ENCODE measurements at regions not wholly inside any gene's neighbourhood (a gene's known extent, or its start where the extent isn't known, plus 50 kb on each side); places are given as distances from the start of the nearest gene placed in this dataset.

- no peak for DNase-seq
These were observed 178.0 kb upstream of the GLI3 start for GRCh38 chr7:42414941-42415505.

GRCh38 chr7:42414028-42414427 lies 177.0 kb upstream of the GLI3 start:
- DNase-seq, result no peak

DNA sequence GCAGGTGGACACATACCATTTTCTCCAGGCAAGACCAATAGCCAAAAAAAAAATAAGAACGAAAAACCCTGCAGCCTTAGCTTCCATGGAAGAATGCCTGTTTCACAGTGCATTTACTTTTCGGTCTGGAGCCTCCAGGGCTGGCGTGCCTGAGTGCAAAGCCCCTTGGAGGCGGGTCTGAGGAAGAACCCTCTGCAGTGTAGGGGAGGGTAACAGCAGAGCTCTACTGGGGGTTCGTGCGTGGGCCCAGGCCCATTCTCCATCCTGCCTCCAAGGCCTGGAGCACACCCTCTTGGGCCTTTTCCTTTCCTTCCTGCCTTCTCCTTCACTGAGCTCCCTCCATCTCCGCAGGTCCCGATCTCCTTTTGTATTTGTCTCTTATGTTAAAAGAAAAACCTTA lies 172.3 kb upstream of the GLI3 start:
- DNase-seq, result no peak

DNA sequence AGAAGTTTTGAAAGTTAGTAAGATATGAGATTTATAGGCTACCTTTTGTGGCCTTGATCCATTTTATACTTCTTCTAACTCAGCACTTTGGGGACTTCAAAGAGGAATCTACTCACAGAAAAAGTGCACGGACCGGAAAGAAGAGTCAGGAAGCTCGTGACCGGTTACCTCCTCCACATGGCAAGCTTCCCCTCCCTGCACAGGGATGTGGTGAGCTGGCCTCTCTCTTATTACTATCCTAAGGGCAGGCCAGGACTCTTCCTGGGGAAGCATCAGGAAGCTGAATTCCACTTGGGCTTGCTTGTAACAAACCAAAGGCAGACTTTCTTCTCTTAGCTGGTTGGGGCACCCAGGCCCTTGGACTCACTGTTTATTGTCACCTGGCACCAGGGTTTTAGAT lies 170.8 kb upstream of the GLI3 start:
- no peak for DNase-seq

DNA sequence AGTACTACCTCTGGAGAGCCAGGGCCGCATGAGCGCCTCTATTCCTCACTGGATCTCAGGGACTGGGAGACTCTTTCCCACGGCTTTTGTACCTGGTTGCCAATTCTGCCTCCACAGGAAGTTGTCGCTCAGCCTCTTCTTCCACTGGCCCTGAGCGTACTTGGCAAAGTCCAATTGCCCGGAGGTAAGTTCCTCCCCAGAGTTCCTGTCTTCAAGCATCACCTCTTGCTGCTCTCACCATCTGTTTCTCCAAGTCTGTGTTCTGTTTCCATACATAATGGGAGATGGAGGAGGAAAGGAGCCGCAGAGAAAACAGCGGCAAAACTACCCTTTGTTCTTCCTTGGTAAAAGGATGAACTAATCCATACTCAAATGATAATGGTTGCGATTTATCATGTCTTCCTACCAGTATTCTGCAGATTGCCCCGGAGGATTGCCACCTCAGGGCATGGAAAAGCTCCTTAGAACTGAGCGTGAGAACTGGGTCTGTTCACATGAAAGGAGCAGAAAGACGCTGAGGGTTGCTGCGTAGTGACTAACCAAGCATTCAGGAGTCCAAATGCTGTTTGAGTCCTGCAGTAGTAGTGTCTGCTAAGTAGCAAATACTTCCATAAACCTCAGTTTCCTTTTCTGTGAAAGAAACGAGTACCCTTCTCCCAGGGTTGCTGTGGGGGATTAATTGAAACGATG lies 170.2 kb upstream of the GLI3 start:
- DNase-seq, result no peak

DNA sequence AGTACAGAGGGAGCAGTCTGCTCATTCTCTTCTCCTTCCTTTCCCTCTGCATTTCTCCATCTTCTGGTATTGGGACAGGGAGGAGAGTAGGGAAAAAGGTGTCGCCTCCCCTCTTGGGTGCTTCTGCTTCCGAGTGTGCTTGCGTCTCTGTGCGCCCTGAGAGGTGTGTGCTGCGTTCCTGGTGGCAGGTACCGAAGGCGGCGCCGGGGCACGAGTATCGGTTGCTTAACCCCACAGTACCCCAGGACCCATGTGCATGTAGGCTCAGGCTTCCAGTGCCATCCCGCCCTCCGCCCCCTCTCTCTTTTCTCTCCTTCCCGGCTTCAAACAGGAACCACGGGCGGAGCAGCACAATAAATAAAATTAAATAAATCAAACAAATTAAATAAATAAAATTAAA lies 169.3 kb upstream of the GLI3 start:
- no peak for DNase-seq

DNA sequence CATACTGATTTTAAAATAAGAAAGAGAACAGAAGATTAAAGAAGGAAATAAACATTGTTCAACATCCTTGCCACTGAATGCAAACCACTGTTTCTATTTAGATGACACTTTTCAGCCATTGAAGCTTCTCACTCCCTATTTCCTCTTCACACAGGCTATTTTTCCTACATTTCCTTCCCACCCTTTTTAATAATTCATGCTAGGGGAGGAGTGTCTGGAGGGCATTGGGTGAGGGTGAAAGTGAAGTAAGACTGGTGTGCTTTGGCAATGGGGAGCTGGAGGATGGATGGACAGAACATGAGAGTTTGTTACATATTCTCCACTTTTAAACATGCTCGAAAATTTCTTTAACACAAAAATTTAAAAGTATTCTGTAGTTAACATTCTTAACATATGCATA lies 168.8 kb upstream of the GLI3 start:
- DNase-seq, result no peak

DNA sequence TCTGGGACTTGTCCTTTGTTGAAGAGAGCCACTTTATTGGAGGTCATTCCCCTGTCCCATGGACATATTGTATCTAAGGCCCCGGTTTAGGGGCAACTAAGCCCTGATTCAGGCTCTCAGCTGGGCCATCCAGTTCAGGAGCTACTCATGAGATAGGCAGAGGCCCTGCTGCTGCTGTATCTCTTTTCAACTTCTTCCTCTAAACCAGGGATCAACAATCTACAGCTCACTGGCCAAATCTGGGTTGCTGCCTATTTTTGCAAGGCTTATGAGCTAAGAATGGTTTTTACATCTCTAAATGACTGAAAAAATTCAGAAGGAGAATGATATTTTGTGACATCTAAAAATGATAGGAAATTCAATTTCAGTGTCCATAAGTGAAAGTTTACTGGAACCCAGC lies 166.8 kb upstream of the GLI3 start:
- no peak for DNase-seq

DNA sequence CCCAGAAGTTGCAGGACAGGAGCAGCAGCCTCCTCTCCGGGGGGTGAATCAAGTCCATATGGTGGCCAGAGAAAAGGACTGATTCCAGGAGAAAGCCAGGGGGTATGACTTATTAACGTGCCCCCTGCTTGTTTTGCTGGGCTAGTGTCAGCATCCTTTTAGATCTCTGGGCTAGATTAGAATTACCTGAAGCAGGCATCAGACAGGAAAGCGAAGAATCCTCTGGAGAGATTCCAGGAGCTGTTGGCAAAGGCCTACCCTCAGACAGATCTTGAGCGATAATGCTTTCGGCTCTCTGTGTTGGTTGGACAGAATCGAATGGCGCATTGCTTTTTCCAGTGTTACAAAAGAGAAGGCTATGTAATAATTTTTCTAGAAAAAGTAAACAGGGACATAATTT lies 164.0 kb upstream of the GLI3 start:
- no peak for DNase-seq

DNA sequence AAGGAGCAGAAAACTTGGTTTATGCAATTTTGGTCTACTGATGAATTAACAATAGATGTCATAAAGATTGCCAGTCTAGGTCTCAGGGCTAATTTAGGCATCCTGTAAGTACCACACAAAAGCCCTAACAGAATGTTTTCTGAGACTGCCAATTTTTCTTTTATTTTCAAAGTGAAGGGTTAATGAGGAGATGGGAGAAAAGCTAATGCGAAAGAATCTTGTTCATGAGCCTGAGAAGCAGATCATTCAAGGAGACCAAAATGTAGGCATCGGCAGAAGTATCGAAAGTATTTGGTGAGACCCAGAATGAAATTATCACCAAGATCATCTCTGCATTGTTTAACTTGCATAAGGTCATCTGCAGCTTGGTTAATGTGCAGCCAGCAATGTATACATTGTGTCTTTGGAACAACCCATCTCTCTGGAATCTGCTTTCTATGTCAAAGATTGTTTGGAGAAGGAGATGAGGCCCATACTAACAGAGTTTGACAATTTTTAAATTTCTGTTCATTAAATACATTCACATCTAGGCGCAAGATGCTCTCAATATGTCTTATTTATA lies 163.3 kb upstream of the GLI3 start:
- no peak for DNase-seq

DNA sequence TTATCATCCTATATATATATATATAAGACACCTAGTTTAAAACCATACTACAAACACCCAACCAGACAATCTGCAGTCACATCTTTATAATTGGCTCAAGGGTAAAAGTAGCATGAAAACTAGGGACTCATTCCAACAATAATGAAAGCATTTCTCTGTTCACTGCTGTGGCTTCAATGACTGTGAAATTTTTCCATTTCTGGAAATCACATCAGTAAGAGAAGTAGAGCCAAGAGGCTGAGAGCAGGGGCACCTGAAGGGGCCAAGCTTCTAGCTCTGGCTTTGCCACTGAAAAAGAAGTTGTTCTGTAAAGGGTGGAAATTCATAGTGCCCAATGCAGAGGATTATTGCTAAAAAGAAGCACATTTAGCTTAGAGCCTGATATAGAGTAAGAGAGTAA lies 158.6 kb upstream of the GLI3 start:
- no peak for DNase-seq

- no peak for DNase-seq
These were observed 155.8 kb upstream of the GLI3 start for GRCh38 chr7:42392826-42393225.

DNA sequence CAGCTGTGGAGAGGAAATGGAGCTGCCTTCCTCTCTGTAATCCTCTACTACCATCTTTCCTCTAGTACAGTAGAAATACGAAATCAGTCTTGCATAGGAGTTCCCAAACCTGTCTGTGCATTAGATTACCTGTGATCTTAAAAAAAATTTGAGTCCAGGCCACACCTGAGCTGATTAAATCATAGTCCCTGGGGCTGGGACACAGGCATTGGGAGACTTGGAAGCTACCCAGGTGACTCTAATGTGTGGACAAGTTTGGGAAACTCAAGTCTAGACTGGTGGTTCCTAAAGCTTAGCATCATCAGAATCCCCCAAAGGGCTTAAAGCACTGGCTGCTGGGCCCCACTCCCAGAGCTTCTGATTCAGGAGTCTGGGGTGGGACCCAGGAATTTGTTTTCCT lies 152.7 kb upstream of the GLI3 start:
- DNase-seq, result no peak

GRCh38 chr7:42385912-42386311 lies 148.9 kb upstream of the GLI3 start:
- DNase-seq, result no peak

- DNase-seq, result no peak
These were observed 144.2 kb upstream of the GLI3 start for GRCh38 chr7:42381161-42381560.

GRCh38 chr7:42380401-42380800 lies 143.4 kb upstream of the GLI3 start:
- DNase-seq, result no peak

DNA sequence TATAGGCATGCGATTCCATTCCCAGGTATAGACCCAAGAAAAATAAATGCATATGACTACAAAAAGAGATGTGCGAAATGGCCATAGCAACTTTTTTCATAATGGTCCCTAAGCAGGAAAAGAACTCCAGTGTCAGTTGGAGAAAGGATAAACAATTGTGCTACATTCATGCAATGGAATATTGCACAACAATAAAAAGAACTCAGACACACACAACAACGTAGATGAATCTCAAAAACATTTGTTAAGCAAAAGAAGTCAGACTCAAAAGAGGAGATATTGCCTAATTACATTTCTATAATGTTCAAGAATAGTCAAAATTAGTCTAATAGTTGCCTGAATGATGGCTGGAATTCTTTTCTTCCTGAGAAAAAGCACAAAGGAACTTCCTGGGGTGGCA lies 141.1 kb upstream of the GLI3 start:
- no peak for DNase-seq

DNA sequence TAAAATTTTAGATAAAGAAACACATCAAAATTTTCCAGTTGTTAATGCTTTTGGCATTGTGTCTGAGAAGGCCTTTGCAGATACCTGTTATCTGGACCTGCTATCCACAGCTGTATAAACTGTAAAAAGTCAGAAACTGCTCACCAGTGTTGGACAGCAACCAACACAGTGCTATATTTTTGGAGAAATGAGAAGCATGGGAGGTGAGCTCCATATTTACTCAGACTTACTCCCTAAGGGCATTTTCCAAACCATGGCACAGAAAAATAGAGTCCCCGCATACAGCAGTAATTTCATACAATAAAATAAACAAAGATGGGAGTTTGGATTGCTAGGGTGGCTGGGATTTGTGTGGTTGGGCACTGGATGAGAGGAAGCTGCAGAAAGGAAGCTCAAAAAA lies 136.3 kb upstream of the GLI3 start:
- no peak for DNase-seq

DNA sequence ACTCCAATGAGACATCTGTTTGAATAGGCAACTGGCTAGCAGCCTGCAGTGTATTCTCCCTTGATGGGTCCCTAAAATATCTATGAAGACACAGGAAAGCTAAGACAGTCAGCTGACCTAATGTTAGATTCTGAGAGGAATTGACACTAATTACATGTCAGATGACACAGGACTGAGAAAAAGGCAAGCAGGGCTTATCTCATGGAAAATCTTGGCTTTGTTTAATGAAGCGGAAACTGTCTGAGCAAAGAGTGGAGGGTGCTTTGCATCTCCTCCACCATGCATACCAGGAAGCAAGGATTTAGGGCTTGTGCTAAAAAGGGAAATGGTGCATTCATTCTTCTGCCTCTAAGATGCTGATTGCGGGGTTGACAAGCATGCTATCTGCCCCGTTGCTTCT lies 135.5 kb upstream of the GLI3 start:
- DNase-seq, result no peak

- DNase-seq, result no peak
These were observed 122.9 kb upstream of the GLI3 start for GRCh38 chr7:42359946-42360345.

DNA sequence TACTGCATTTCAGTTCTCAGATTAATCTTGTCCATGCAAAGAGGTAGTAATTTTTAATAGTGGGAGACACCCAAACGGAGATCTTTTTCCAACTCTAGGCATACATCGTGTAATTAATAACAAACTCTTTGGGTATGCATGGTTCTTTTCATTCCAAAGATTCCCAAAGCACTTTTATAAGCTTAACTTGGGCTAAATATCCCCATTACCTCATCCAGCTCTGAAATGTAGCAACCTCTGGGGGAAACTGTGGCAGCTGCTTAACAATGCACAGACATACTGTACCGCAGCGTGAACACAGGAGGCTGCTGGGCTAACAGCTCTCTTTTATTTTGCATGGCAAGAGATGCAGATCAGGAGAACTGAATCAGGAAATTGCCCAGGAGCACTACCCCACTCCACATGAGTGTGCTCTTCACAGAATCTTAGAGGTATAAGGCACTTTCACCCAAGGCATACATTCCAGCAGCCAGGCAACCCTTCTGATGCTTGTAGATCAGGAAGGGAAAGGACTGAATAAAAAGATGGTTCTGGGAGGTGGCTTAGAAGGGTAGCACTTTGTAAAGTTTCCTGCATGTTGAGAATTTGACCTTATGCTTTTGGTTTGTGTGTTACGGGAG lies 114.4 kb upstream of the GLI3 start:
- DNase-seq, result no peak

- no peak for DNase-seq
These were observed 113.8 kb upstream of the GLI3 start for GRCh38 chr7:42350801-42351200.

- DNase-seq, result no peak
These were observed 111.6 kb upstream of the GLI3 start for GRCh38 chr7:42348631-42349030.

- DNase-seq, result no peak
These were observed 111.1 kb upstream of the GLI3 start for GRCh38 chr7:42348071-42348470.

DNA sequence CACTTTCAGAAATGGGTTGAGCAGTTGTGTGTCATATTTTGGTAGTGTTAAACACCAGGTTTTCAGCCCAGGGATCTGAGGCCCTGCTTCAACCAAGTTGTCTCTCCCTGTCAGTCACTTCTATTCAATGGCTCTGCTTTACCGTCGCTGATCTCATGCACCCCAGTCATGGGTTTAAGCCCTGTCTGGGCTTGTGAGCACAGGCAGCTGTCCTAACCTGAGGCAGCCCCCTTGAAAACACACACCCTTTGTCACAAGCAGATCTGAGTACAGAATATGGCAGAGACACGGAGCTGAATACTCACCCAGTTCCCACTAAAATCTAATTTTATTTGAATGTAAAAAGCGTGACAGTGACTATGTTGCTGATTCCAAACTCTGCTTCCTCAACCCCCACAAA lies 110.6 kb upstream of the GLI3 start:
- no peak for DNase-seq
